Endothelial cell of umbilical vein (primary cell): ENCODE measurements at regions not wholly inside any gene's neighbourhood (a gene's known extent, or its start where the extent isn't known, plus 50 kb on each side); places are given as distances from the start of the nearest gene placed in this dataset.

Source experiments
- EZH2 ChIP-seq: IDR thresholded peaks from 2 replicates; pipeline ENCODE4 v1.6.1; 2012; ENCODE audit warnings: borderline replicate concordance, low read depth, mild to moderate bottlenecking, moderate library complexity, low read length, inconsistent platforms; ENCODE audit not compliant: severe bottlenecking
- FOS ChIP-seq: IDR thresholded peaks from 2 replicates; pipeline ENCODE4 v1.6.1; 2011; ENCODE audit warnings: mild to moderate bottlenecking, low read length, moderate library complexity, borderline replicate concordance; ENCODE audit not compliant: insufficient read depth
- GATA2 ChIP-seq: IDR thresholded peaks from 2 replicates; pipeline ENCODE4 v1.7.0; 2011; ENCODE audit warnings: low read depth, mild to moderate bottlenecking, moderate library complexity, mixed read lengths, low read length; ENCODE audit not compliant: insufficient read length, insufficient read depth
- JUN ChIP-seq: IDR thresholded peaks from 2 replicates; pipeline ENCODE4 v1.6.1; 2011; ENCODE audit warnings: borderline replicate concordance, low read depth; ENCODE audit not compliant: insufficient read length, insufficient read depth
- POLR2A ChIP-seq: IDR thresholded peaks from 2 replicates; pipeline ENCODE4 v1.6.1; 2012; ENCODE audit warnings: low read depth, mild to moderate bottlenecking, control low read depth, low read length
- POLR2AphosphoS5 ChIP-seq: IDR thresholded peaks from 2 replicates; pipeline ENCODE4 v1.6.1; 2012; ENCODE audit warnings: low read depth, mild to moderate bottlenecking, control low read depth, low read length, moderate library complexity; ENCODE audit not compliant: insufficient read depth
- TF ChIP-seq, protein P1 (sequence below), 2 donors: IDR thresholded peaks; 1 replicate in 1 of 2; 2 replicates in 1 of 2; pipeline ENCODE4 v1.5.1; 2011; ENCODE audit warnings: low read length in 2 of 2, mild to moderate bottlenecking in 2 of 2, moderate library complexity in 2 of 2, control low read depth in 1 of 2, inconsistent platforms in 1 of 2, low read depth in 1 of 2; ENCODE audit not compliant: insufficient read depth in 1 of 2; ENCODE audit errors: extremely low read depth in 1 of 2
- TF ChIP-seq, protein P2 (sequence below): IDR thresholded peaks from 2 replicates; pipeline ENCODE4 v1.6.1; 2011; ENCODE audit not compliant: insufficient read depth, insufficient read length

DNA sequence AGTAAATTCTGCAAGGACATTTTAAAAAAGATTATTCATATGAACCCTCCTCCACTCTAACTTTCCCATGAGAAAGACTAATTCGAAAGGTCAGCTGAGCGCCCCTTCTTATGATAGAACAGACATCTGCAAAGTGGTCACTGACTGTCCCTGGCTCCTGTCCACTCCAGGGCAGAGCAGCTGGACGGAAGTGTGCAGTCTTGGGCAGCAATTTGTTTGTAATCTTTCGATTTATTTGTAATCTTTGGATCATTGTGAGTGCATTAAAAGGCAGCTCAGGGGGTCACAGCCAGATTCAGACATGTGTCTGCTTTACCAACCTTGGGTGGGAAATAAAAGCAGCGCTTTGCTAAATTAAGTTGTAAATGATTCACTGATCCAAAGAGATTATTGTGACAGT is 158.8 kb upstream of the ADARB2 start:
- TF ChIP-seq, protein P1, sequence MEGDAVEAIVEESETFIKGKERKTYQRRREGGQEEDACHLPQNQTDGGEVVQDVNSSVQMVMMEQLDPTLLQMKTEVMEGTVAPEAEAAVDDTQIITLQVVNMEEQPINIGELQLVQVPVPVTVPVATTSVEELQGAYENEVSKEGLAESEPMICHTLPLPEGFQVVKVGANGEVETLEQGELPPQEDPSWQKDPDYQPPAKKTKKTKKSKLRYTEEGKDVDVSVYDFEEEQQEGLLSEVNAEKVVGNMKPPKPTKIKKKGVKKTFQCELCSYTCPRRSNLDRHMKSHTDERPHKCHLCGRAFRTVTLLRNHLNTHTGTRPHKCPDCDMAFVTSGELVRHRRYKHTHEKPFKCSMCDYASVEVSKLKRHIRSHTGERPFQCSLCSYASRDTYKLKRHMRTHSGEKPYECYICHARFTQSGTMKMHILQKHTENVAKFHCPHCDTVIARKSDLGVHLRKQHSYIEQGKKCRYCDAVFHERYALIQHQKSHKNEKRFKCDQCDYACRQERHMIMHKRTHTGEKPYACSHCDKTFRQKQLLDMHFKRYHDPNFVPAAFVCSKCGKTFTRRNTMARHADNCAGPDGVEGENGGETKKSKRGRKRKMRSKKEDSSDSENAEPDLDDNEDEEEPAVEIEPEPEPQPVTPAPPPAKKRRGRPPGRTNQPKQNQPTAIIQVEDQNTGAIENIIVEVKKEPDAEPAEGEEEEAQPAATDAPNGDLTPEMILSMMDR (IDR thresholded peaks at IDR 0.05; ENCODE audit: extremely low read depth in 1 of 2, insufficient read depth in 1 of 2, low read depth in 1 of 2, low read length in 2 of 2), result no peak
- TF ChIP-seq EZH2 (no peak), POLR2AphosphoS5 (no peak), POLR2A (no peak), GATA2 (no peak), FOS (no peak), JUN (no peak)
- TF ChIP-seq, protein P2, sequence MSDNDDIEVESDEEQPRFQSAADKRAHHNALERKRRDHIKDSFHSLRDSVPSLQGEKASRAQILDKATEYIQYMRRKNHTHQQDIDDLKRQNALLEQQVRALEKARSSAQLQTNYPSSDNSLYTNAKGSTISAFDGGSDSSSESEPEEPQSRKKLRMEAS, result no peak
